ENCODE measurements at regions not wholly inside any gene's neighbourhood (a gene's known extent, or its start where the extent isn't known, plus 50 kb on each side); places are given as distances from the start of the nearest gene placed in this dataset.

DNA sequence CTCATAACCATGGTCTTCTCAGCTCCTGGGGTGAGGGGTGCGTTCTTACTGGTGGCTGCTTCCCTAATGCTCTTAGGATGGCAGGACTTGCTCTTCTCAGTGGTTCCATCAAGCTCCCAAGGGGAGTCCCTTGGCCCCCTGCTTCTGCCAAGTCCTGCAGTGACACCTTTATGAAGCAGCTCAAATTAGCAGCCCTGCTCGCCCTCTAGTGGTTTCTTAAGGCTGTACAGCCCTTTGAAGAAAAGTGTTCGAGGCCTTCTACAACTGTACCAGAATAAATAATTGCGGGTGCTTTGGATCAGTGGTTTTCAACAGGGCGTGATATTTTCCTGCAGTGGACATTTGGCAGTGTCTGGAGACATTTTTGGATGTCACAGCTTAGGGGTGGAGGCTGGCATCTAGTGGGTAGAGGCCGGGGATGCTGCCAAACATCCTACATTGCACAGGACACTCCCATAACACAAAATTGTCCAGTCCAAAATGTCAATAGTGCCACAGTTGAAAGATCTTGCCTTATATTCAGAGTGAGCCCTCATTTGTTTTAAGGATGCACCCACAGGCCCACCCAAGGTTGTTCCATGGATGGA is 204.7 kb upstream of the S100G start:
- peak; percentile 8 for DNase-seq (ENCODE audit: low spot score)

DNA sequence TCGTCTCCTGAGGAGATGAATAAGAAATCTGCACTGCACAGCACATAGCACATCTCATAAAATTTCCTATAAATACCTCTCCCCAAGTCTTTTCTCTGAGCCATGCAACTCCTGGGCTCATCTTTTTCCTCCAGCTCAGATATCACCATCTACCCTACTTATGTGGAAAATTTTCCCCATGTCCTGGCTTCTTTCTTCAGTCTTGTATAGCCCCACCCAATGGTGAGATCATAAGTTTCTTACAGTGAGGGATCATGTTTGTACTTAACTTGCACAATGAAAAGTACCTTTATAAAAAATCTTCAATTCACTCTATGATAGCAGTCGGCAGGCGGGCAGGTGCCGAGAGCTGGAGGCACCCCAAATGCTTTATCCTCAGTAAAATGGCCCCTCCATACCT is 198.6 kb upstream of the S100G start:
- no peak for DNase-seq (ENCODE audit: low spot score)

DNA sequence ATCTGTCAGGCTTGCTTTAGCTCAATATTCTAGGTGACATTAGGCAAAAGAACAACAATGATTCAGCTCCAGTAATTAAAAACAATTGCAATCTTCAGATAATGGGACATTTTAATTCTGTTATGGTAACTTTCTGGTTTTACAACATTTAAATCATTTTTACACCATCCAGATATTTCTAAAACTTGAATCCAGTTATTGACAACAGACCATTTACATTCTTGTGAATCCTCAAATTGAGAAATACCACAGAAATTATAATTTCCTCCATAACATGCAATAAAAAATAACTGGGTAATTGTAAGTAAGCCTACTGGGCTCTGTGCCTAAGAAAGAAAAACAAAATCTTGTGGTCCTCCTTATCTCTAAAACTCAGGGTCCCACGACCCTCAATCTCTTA is 195.0 kb upstream of the S100G start:
- no peak for DNase-seq (ENCODE audit: low spot score)

DNA sequence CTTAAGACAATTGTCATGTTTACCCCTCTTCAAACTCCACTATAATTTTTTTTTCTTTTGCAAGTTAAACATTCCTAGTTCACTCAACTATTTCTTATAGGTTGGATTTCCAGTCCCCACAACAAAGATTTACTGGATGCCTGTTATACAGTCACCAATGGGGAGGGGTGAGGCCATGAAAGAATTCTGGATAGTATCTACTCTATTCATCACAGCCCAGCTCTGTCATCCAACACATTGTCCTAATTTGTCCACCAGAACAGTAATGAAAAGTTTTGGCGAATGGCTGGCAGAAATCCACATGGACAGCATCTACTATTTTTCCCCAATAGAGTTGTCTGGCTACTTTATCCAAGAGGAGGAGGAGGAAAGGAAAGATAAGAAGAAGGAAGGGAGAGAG is 192.7 kb upstream of the S100G start:
- no peak for DNase-seq (ENCODE audit: low spot score)

DNA sequence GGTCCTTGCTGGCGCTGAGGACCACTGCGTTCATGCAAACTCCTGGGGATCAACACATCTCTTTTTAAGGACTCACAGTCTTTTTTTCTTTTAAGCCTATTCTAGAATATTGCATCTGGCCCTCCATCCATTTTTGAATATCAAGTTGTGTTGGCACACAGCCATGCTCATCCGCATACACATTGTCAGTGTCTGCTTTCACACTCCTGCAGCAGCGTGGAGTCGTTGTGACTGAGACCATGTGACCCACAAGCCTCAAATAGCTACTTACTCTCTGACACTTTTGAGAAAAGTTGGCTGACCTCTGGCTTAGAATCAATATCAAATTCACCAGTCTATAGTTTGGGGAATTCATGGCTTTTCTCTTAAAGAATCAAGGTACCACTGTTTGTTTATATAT is 191.8 kb upstream of the S100G start:
- no peak for DNase-seq (ENCODE audit: low spot score)

DNA sequence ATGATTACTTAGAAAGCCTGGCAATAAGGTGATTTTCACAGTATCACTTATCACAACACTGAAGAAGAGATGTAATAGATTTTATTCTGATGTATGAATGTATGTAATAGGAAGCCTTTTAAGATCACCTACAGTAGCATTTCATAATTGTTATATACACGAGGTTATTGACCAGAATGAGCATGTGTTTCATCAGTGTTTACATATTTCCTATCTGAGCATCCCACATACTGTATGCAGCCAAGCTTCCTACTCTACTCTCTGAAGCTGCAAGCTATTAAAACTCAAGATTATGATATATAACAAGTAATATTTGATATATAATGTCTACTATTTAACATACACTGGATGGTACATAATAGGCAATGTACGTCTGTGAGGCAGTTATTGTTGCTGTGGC is 190.9 kb upstream of the S100G start:
- no peak for DNase-seq (ENCODE audit: low spot score)

DNA sequence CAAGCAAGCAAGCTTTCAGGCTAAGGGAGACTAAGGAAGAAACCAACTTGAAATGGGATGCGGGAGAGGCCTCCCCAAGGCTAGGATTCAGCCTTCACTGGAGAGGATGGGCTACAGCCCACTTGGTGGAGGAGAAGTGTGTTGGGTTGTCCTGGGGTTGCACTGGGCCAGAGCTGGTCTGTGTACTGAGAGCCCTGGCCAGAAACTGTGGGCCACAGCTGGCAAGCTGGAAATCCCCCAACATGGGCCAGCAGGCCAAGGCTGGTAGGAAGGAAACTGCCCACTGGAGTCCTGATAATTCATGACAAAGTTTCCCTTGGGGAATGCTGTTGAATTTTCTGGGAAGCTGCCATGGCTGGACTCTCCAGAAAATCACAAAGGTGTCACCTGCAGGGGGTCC is 188.0 kb upstream of the S100G start:
- DNase-seq (ENCODE audit: low spot score): no peak

DNA sequence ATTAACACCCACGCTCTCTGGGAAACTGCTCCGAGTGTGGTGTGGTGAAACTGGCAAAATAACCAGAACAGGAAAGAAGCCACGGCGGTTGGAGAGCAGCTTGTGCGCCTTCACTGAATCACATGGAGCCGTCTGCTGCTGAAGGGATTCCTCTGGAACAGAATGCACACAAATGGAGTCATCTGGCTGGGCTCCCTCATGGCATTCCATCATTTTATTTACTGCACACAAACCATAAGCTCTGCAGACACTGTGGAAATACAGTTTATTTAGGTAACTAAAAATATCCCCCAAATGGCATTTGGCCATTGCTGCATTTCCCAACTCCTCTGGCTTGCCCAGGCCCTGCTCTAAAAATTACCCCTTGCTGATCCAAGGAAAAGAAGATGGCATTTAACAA is 187.0 kb upstream of the S100G start:
- peak; percentile 24 for DNase-seq (ENCODE audit: low spot score)

DNA sequence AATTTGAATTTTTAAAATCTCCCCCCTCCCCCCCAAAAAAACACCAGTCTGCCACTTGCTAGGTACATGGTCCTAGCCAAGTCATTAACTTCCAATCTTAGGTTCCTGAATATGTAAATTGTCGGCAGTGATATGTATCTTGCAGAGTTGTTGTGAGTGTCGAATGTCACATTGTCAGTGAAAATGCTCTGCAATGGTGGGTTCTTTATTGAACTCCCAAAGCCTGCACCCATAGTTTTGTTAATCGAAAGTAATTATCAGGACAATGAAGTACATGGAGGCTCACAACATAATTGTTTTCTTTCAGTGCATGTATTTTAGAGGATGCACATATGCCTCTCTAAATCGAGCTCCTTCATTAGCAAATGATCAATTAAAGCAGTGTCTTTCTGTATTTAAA is 185.6 kb upstream of the S100G start:
- no peak for DNase-seq (ENCODE audit: low spot score)

DNA sequence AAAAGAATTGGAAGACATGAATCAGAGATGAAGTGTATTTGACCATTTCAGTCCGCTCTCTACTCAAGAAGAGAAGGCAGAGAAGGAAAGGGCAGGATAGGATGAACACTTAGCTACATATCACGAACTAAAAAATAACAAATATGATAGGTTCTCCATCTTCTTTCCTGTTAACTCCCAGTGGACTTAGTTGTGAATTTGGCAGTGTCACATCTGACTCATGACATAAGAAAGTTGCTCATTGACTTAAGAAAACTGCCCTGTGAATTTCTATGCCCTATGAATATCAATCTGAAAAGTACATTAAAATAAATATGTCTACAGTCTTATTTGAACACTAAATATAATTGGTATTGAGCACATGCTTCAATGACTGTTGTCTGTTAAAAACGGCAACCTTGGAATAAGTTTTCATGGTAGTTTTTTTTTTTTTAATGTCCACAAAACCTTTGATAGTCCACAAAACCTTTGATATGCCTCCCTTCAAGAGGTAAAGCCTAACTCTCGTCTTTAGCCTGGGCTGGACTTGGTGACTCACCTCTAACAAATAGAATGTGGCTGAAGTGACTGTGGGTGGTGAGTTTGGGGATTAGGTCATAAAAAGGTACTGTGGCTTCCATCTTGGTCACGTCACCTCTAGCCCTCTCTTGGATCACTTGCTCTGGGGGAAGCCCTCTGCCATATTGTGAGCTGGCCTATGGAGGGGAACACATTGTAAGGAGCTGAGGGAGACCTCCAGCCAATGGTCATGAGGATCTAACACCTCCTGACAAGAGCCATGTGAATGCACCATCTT is 184.7 kb upstream of the S100G start:
- no peak for DNase-seq (ENCODE audit: low spot score)

DNA sequence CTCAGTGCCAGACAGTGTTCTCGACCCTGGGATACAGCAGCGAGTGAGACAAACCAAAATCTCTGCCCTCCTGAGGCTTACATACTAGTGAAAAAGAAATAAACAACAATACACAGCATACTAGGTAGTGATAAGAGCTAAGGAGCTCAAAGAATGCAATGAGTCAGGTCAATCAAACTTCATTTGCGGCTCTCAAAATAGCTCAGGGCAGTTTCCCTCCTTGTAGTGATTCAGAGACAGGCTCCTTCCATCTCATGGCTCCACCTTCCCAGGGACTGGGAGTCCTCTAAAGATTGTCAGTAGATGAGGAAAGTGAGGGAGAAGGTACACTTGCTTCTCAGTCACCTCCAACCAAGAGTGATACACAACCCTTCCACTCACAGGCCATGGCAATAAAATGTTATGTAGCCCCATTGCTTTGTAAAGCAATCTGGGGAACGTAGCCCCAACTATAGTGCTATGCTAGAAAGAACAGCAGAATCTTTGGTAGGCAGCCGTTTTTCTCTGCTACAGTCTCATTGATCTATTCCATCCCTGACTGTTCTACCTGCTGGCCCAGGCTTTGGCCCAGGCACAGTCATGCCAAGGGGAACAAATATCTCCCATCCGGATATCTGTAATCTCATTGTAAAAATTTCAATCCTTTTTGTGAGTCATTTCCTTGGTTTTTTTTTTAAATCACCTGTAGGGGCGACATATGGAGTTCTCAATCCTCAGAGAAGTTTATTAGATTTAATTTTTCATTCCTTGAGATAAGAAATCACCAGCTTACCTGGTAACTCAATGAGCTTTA is 183.1 kb upstream of the S100G start:
- no peak for DNase-seq (ENCODE audit: low spot score)

DNA sequence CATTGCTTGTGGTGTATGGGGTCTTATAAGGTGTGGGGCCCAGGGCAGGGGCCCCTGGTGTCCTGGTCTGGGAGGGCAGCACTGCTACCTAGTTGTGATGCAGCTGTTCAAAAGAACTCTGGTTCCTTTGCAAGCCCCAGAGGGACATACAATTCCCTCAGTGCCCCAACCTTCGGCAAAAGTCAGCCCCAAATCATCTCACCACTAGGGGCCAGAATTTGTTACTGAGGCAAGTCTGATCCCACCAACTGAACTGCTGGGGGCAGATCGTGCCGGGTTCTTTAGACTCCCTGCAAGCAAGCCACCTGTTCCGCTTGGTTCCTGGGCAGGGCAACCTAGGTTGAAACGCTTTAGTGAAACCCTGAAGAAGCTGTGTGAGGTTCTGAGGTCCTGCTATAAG is 180.1 kb upstream of the S100G start:
- no peak for DNase-seq (ENCODE audit: low spot score)

DNA sequence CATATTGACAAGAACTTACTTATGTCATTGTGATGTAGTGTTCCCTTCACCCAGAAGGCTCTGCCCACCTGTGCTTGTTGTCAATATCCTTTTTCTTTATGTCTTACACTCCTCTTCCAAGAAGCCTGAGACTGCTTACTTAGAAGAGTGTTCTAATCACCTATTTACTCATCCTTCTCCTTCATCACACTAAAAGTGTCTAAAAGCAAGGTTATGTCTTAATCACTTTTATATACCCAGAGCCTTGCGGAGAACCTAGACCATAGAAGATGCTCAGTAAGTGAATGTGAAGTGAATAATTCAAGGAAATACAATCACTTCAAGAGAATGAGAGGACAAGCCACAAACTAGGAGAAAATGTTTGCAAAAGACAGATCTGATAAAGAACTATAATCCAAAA is 177.6 kb upstream of the S100G start:
- DNase-seq (ENCODE audit: low spot score): no peak

DNA sequence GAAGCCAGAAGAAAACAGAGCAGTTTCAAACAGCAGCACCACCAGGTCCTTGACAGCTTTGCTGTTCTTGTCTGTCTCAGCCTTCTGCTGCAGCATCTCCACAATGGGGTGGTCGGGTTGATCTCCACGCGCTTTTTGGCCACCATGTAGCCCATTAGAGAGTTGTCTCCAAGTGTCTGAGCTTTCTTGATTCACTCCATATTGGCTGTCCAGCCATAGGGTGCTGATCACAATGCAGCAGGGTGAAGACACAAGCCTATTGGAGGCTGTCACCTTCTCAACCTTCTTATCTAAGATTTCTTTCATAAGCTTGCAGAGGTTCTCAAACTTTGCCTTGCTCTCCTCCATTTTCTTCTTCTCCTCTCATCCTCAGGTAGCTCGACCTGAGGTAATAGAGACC is 175.4 kb upstream of the S100G start:
- no peak for DNase-seq (ENCODE audit: low spot score)

DNA sequence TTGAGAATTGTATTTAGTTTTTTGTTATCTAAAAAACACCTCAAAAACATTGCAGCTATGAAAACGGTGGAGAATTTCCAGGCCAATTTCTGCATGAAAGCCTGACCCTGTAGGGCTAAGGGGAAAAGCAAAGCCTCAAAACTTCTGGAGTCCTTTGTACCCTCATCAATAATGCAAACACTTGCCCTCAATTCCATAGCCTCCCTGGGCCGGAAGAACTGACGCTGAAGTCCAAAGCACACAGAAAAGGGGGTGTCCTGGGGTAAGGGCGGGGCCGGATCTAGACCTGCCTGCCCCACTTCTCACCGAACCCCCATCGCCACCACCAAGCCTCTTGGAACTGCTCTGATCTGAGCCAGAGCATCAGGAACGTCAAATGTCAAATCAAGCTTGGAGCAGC is 173.9 kb upstream of the S100G start:
- DNase-seq (ENCODE audit: low spot score): no peak

DNA sequence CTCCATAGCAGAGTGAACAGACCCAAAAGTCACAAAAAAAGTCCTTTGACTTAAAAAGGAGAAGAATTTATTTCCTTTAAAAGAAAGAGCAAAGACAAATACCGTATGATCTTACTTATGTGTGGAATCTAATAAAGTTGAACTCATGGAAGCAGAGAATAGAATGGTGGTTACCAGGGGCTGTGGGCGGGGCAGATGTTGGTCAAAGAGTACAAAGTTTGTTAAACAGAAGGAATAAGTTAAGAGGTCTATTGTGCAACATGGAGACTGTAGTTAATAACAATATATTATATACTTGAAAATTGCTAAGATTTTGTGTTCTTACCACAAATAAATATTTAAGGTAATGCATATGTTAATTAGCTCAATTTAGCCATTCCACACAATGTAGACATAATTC is 173.3 kb upstream of the S100G start:
- DNase-seq (ENCODE audit: low spot score): no peak

DNA sequence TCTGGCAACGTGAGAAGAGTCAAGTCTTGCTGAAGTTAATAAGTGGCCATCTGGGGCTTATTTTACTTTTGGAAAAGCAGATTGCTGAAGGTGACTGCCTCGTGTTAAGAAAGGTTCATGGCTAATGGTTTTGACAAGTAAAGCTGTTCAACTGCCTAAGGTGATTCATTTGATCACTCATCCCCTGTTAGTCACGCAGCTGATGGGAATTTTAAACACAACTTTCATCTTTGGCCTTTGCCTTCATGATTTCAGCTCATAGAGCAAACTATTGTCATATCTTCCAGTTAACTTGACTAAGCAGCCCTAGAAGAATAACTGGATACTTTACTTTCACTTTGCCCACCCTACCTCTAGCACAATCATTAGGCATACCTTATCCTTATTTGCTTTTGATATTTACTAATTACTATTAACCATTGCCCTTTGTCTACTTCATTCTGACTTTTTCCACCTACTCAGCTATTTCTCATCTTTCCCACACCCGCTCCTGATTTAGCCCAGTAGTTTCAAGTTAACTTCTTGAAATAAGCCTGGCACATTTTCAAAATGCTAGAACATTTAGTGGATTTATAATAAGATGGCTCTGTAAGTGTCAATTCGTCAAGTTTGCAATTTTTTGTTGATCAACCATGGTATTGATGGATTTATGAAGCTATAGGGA is 170.6 kb upstream of the S100G start:
- DNase-seq (ENCODE audit: low spot score): no peak

DNA sequence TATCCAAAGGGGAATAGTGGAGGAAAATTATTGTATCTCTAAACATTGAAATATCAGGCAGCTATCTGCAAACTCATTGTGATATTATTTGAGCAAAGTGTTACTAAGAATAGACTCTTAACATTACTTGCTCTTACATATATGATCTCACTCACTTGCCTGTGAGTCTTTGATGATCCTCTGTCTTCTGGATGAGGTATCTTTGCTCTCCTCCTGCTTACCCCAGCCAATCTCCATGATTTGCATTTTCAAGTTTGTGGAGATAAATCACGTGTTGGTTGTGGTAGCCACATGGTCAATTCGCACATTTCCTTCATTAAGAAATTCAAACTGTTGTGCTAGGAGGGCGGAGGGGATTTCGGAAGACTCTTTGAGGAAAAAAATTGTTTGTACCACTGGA is 169.9 kb upstream of the S100G start:
- DNase-seq (ENCODE audit: low spot score): no peak

DNA sequence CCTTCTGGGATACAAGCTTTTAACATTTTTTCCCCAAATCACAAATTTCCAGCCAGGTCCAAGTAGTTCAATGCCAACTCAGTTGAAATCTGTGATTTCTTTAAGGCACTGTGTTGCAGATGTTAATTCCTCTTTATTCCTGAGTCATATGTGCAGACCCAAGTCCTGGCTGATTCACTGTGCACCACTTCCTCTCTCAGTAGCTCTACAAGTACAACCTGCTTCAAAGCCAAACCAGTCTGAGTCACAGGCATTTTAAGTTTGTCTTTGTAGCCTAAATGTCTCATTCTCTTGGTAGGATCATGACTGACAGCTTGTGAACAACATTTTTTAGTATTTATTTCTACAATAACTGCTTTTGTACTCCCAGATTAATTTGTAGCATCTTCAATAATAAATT is 165.6 kb upstream of the S100G start:
- peak; percentile 28 for DNase-seq (ENCODE audit: low spot score)

DNA sequence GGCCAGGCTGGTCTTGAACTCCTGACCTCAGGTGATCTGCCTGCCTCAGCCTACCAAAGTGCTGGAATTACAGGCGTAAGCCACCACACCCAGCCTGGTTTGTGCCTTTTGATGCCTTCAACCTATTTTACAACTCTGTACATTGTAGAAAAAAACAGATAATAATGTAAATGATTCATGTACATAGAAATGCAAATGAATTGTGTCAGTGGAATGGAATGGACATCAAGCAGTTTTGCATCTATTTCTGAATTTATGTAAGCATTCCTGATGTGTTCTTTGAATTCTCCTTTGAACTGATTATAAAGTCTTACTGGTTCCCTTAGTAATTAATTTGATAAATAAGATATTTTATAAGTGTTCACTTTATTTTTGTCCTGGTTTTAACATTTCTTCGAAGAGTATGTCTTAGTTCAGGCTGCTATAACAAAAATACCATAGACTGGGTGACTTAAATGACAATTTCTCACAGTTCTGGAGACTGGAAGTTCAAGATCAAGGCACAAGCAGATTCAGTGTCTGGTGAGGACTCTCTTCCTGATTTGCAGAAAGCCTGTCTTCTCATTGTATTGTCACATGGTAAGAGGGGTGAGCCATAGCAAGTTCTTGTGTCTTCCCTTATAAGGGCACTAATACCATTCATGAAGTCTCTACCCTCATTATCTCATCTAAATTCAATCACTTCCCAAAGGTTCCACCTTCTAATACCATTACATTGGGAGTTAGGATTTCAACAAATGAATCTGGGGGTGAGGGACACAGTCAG is 162.2 kb upstream of the S100G start:
- DNase-seq (ENCODE audit: low spot score): no peak

DNA sequence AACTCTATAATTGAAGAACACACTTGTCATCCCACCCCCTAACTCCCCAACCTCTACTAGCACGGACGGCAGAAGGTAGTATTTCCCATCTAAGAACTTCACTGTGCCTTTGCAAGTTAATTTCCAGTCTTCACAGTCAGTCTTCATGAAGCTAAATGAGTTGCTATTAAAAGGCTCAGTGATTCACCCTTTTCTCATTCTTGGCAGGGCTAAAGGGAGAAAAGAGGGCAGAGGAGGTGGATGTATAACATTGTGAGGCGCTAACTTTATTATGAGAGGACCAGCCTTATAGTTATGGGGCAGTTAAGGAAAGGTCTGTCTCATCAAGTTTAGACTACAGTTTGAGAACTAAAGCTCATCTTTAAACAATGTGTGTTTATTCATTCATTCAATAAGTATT is 161.0 kb upstream of the S100G start:
- DNase-seq (ENCODE audit: low spot score): no peak

DNA sequence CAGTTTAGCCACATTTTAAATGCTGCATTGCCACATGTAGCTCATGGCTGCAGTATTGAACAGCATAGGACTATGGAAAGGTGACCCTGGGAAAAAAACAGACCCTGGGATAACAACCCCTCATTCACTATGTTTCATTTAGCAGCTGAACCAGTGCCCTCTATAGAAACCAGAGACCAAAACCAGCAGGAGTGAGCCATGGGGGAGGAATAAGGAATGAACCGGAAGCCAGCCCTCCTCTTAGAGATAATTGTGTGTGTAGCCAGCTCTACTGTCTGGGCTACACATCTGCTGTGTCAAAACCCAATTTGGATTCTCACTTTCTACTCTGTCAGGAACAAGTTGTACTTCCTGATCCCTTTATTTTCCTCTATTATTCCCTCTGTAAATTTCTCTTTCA is 158.5 kb upstream of the S100G start:
- no peak for DNase-seq (ENCODE audit: low spot score)

Data from Ammon's horn (tissue), 1 donor.